GM18505 (cell line): ENCODE measurements at regions not wholly inside any gene's neighbourhood (a gene's known extent, or its start where the extent isn't known, plus 50 kb on each side); places are given as distances from the start of the nearest gene placed in this dataset.
"Not testable (repeated sequence)": the region's sequence is repeated elsewhere in the genome, so short reads cannot be mapped to it uniquely, and the experiment has no call there.

Source experiments
- ATAC-seq: cut with Tn5 transposase; IDR thresholded peaks from one replicate; pipeline ENCODE4 v1.9.1; 2021; ENCODE audit not compliant: unreplicated experiment
- POLR2A ChIP-seq: IDR thresholded peaks from 4 replicates; pipeline ENCODE4 v1.6.1; 2011; ENCODE audit warnings: borderline replicate concordance; ENCODE audit not compliant: insufficient read depth, insufficient read length; ENCODE audit errors: extremely low read depth

DNA sequence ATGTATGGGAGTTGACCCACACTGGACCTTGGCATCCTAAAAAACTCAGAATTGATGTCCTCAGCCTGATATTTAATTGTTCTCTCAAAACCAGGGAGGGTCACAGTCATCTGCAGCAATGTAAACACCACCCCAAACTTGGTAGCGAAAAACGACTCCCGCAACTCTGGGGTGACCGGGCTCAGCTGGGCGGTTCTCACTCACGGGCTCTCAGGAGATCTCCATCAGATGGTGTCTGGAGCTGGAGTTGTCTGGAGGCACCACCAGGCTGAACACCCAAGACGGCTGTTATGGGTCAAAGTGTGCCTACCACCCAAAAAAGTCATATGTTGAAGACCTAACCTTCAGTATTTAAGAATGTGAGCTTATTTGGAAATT lies 50.9 kb upstream of the NXT1 start:
- ATAC-seq: no peak
- no peak for TF ChIP-seq POLR2A

DNA sequence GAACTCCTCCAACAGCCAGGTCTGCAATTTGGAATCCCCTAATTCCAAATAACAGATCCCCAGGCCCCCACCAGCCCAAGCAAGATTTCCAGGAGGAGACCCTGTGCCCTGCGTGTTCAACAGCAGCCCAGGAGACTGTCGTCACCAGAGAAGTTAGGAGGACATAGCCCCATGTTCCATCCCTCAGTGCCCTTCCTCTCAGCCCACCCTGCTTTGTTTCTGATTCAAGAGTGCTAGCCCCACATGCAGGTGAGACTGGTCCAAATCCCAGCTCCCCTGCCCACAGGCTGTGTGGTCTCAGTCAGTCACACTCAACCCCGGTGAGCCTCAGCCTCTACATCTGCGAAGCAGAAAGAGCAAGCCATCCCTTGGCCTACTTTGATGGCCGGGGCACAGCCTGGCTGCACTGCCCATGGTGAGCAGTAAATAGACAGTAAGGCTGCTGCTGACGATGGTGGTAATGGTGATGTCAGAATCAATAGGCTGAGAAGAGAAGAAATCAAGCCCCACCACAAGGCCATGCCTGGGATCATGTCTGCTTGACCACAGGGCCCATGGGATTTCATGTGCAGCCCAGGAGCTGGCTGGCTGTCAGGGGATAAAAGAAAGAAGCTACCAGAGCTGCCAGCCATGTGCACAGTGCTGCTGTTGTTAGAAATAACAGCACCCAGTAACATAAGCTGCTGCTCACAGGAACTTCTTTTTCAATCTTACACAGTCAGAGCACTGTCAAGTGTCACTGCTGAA lies 51.5 kb upstream of the NXT1 start:
- no peak for ATAC-seq
- TF ChIP-seq POLR2A: no peak

GRCh38 chr20:23298155-23298554 lies 52.4 kb upstream of the NXT1 start:
- TF ChIP-seq POLR2A: no peak
- ATAC-seq: no peak

GRCh38 chr20:23296841-23297701 lies 53.5 kb upstream of the NXT1 start:
- no peak for ATAC-seq
- TF ChIP-seq POLR2A: no peak

GRCh38 chr20:23295934-23296333 lies 54.7 kb upstream of the NXT1 start:
- ATAC-seq: no peak

GRCh38 chr20:23294671-23295070 lies 55.9 kb upstream of the NXT1 start:
- ATAC-seq: no peak
- TF ChIP-seq POLR2A: no peak

More at GRCh38 chr20:23295934-23296333, 54.7 kb upstream of the NXT1 start:
- TF ChIP-seq POLR2A: no peak

DNA sequence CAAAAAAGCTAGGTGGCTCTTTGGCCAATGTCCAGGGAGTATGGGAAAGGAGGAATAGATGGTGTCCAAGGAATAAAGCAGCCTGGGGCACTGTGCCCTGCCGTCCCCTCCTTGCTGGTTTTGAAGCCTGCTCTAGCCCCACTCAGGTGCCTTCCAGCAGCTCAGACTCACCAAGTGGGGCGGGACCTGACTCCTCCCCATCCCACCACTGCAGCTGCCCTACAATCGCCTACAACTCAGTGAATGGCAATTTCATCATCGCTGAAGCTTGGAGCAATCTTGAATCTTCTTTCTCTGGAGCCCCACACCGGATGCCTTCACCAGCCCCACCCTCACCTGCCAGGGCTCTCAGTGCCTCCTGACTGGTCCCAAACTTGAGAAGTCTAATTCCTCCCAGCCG lies 56.4 kb upstream of the NXT1 start:
- no peak for TF ChIP-seq POLR2A
- no peak for ATAC-seq

DNA sequence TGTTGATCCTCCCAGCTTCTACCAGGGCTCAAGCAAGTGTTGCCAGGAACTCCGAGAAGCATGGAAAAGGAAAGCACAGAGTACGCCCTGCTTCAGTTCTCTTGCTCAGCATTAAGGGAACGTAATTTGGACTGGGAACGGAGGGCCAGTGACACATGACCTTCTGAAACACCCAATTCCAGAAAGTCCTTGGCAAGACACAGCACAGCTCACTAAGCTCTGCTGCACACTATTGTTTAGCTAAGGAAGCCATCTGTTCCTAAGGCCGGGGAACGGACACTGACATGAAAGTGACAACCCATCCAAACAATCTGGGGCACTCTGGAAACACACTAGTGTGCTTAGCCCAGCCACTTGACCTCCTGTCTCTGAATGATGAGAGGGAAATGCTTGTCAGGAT lies 56.9 kb upstream of the NXT1 start:
- no peak for TF ChIP-seq POLR2A
- ATAC-seq: no peak

DNA sequence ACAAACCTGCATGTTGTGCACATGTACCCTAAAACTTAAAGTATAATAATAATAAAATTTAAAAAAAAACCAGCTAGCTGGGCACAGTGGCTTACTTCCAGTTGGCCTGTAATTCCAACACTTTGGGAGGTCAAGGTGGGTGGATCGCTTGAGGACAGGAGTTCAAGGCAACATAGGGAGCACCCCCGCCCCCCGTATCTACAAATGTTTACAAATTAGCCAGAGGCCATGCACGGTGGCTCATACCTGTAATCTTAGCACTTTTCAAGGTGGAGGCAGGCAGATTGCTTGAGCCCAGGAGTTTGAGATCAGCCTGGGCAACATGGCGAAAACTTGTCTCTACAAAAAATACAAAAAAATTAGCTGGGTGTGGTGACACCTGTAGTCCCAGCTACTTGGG lies 58.3 kb upstream of the NXT1 start:
- ATAC-seq: not testable (repeated sequence)

DNA sequence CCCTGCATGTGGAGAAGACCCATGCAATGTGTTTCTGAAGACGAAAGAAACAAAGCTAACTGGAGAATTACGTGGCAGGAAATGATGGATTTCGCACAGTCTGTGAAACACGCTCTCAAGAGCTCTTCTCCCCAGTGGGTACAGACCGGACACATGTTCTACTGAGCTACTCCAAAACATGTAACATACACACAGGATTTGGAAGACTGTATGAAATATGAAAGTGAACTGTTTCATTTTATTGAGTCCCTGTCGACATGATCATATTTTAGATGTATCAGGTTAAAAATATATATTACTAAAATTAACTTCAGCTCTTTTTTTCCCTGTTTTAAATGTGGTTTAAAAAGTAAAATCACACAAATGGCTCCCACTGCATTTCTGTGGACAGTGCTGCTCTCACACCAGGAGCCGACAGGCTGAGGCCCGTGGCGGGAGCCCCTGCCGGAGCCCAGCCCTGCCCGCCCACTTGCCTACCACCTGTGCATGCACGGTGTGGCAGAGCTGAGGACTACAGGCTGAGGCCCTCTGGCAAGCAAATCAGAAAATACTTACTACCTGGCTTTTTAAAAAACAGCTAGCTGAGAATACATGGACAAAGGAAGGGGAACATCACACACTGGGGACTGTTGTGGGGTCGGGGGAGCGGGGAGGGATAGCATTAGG lies 58.9 kb upstream of the NXT1 start:
- TF ChIP-seq POLR2A: no peak
- ATAC-seq: no peak

GRCh38 chr20:23290761-23291574 lies 59.6 kb upstream of the NXT1 start:
- ATAC-seq: no peak
- TF ChIP-seq POLR2A: no peak

- no peak for TF ChIP-seq POLR2A
- ATAC-seq: no peak
These were observed 60.7 kb upstream of the NXT1 start for GRCh38 chr20:23289724-23290395.

DNA sequence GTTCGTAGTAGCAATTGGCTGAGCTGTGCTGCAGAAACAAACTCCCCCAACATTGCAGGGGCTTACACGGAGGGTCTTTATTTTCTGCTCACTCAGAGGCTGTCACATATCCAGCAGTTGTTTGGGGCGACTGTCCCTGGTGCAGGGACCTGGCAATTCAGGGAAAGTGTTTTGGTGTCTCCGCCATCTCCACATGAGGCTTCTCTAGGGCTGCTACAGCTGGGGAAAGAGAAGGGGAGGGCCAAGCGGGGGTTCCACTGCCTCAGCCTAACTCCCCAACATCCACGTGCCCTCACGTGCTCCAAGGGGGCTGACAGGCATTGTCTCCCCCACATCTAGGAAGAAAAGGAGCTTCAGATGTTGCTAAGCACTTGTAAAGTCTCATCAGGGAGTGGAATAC lies 61.3 kb upstream of the NXT1 start:
- no peak for TF ChIP-seq POLR2A
- no peak for ATAC-seq
